ENCODE measurements at regions not wholly inside any gene's neighbourhood (a gene's known extent, or its start where the extent isn't known, plus 50 kb on each side); places are given as distances from the start of the nearest gene placed in this dataset.

GRCh38 chr14:55819610-55820304 lies 239.8 kb downstream of the KTN1 start:
- DNase-seq (ENCODE audit: low read depth) = no peak
- TF ChIP-seq, protein P1, sequence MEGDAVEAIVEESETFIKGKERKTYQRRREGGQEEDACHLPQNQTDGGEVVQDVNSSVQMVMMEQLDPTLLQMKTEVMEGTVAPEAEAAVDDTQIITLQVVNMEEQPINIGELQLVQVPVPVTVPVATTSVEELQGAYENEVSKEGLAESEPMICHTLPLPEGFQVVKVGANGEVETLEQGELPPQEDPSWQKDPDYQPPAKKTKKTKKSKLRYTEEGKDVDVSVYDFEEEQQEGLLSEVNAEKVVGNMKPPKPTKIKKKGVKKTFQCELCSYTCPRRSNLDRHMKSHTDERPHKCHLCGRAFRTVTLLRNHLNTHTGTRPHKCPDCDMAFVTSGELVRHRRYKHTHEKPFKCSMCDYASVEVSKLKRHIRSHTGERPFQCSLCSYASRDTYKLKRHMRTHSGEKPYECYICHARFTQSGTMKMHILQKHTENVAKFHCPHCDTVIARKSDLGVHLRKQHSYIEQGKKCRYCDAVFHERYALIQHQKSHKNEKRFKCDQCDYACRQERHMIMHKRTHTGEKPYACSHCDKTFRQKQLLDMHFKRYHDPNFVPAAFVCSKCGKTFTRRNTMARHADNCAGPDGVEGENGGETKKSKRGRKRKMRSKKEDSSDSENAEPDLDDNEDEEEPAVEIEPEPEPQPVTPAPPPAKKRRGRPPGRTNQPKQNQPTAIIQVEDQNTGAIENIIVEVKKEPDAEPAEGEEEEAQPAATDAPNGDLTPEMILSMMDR (conservative IDR thresholded peaks at IDR 0.05; ENCODE audit: low read depth, low read length) = no peak
- H3K4me3 ChIP-seq (ENCODE audit: low read depth, low read length) = no peak overlapping the region

DNA sequence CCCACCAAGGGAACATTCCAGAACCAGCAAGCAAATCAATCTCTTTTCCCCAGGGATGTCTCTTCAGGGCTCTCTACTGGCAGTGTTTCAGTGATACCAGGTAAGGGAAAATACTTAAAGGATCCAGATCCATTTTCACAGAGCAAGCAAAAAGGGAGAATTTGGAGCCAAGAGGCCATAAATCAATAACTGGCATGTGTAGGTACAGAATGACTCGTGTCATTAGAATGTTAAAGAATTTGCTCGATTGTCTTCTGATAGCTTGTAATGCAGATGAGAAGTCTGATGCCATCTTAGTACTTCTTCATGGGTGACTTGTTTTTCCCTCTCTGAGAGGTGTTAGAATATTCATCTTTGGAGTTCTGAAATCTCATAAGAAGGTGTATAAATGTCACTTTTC lies 242.9 kb downstream of the KTN1 start:
- H3K4me3 ChIP-seq (ENCODE audit: low read depth, low read length) = no peak overlapping the region
- DNase-seq (ENCODE audit: low read depth) = no peak
- TF ChIP-seq, protein P1 (conservative IDR thresholded peaks at IDR 0.05; ENCODE audit: low read depth, low read length) = no peak

GRCh38 chr14:55832122-55832911 lies 252.3 kb downstream of the KTN1 start:
- TF ChIP-seq, protein P1 (conservative IDR thresholded peaks at IDR 0.05; ENCODE audit: low read depth, low read length) = no peak
- peak overlapping the region; percentile 16 for H3K4me3 ChIP-seq (ENCODE audit: low read depth, low read length)

GRCh38 chr14:55832974-55833373 lies 253.0 kb downstream of the KTN1 start:
- peak; percentile 52 for DNase-seq (ENCODE audit: low read depth)
- no peak overlapping the region for H3K4me3 ChIP-seq (ENCODE audit: low read depth, low read length)
- TF ChIP-seq, protein P1 (conservative IDR thresholded peaks at IDR 0.05; ENCODE audit: low read depth, low read length) = no peak

More at GRCh38 chr14:55832122-55832911, 252.3 kb downstream of the KTN1 start:
- peak; percentile 61 for DNase-seq (ENCODE audit: low read depth)

DNA sequence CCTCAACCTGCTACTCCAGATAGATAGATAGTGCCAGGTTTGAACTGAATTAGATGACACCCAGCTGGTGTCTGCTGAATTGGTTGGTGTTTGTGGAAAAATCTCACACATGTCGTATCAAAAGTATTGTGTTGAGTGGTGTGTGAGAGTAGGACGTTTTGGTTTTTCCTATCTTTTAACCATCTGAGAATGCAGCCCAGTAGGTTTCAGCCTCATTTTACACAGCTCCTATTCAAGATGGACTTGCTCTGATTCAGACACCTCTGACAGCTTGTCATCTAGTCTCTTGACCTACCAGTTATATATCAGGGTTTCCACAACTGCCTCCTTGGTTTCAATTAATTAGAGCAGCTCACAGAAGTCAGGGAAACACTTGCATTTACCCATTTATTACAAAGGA lies 254.4 kb downstream of the KTN1 start:
- H3K4me3 ChIP-seq (ENCODE audit: low read depth, low read length) = no peak overlapping the region
- DNase-seq (ENCODE audit: low read depth) = no peak
- TF ChIP-seq, protein P1 (conservative IDR thresholded peaks at IDR 0.05; ENCODE audit: low read depth, low read length) = no peak

DNA sequence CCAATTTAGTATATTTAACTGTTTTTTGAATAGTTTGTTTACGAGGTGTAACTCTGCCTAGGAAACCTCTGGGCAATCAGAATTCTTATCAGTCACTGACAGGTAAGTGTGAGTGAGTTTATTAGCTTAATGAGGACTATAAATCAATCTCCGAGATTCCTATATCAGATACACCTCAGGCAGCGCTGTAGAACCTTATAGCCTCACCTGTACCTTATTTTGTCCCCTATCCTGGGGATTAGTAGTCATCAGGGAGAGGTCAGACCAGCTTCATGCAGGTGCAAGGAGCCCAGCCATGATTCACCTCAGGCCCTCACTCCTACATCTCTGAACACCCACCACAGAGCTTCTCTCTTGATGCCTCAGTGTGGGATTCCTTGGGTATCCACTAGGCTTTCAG lies 256.0 kb downstream of the KTN1 start:
- TF ChIP-seq, protein P1 (conservative IDR thresholded peaks at IDR 0.05; ENCODE audit: low read depth, low read length) = no peak
- H3K4me3 ChIP-seq (ENCODE audit: low read depth, low read length) = no peak overlapping the region
- no peak for DNase-seq (ENCODE audit: low read depth)

Data from epithelial cell of proximal tubule (primary cell).